Keratinocyte (primary cell): ENCODE measurements at regions not wholly inside any gene's neighbourhood (a gene's known extent, or its start where the extent isn't known, plus 50 kb on each side); places are given as distances from the start of the nearest gene placed in this dataset.
"Not testable (repeated sequence)": the region's sequence is repeated elsewhere in the genome, so short reads cannot be mapped to it uniquely, and the experiment has no call there.

Source experiments
- DNase-seq: peaks from one replicate; pipeline ENCODE4 v3.0.0-alpha.2; 2011; ENCODE audit warnings: low read depth, missing footprints, low spot score
- FAIRE-seq: peaks from 2 replicates; lab custom pipeline; 2011; peaks lifted over from hg19 to GRCh38; lab: Jason Lieb, UNC
- H2AFZ ChIP-seq: 2 replicates; pipeline ENCODE4 v1.6.0; 2012; ENCODE audit warnings: low read length, control low read depth, inconsistent platforms; ENCODE audit not compliant: control insufficient read depth
- H3K27ac ChIP-seq: 2 replicates; pipeline ENCODE4 v1.5.1; 2011; ENCODE audit warnings: low read length; ENCODE audit not compliant: control insufficient read depth, insufficient read depth
- H3K27me3 ChIP-seq: 3 replicates; pipeline ENCODE4 v1.6.0; 2011; ENCODE audit warnings: low read length; ENCODE audit not compliant: control insufficient read depth, insufficient read depth; ENCODE audit errors: extremely low read depth
- H3K36me3 ChIP-seq, 2 experiments: 2 replicates in 1 of 2; 3 replicates in 1 of 2; pipeline ENCODE4 v1.5.1; 2011; ENCODE audit warnings: low read length in 2 of 2, mild to moderate bottlenecking in 1 of 2; ENCODE audit not compliant: control insufficient read depth in 2 of 2, insufficient read depth in 2 of 2; ENCODE audit errors: extremely low read depth in 1 of 2
- H3K4me1 ChIP-seq: 3 replicates; pipeline ENCODE4 v1.5.1; 2011; ENCODE audit warnings: low read length; ENCODE audit not compliant: control insufficient read depth, insufficient read depth; ENCODE audit errors: extremely low read depth
- H3K4me2 ChIP-seq: 3 replicates; pipeline ENCODE4 v1.6.0; 2011; ENCODE audit warnings: low read depth, low read length; ENCODE audit not compliant: control insufficient read depth, insufficient read depth; ENCODE audit errors: extremely low read depth
- H3K4me3 ChIP-seq, 3 experiments: fragments of 200-600 bp in 1 of 3; sonication (generic) in 1 of 3; 2 replicates in 2 of 3; 3 replicates in 1 of 3; pipeline ENCODE4 v1.5.1; 2011 to 2016; ENCODE audit warnings: low read length in 3 of 3, mild to moderate bottlenecking in 3 of 3, control low read depth in 2 of 3, inconsistent platforms in 1 of 3, low read depth in 1 of 3, mixed read lengths in 1 of 3, mixed run types in 1 of 3, moderate library complexity in 1 of 3; ENCODE audit not compliant: control insufficient read depth in 2 of 3, insufficient read depth in 2 of 3; ENCODE audit errors: extremely low read depth in 1 of 3
- H3K79me2 ChIP-seq: 2 replicates; pipeline ENCODE4 v1.6.0; 2012; ENCODE audit warnings: low read length; ENCODE audit not compliant: control insufficient read depth, insufficient read depth
- H3K9ac ChIP-seq: 3 replicates; pipeline ENCODE4 v1.6.0; 2011; ENCODE audit warnings: low read length; ENCODE audit not compliant: control insufficient read depth, insufficient read depth; ENCODE audit errors: extremely low read depth
- H3K9me1 ChIP-seq: 3 replicates; pipeline ENCODE4 v1.6.0; 2011; ENCODE audit warnings: low read length; ENCODE audit not compliant: control insufficient read depth, insufficient read depth; ENCODE audit errors: extremely low read depth
- H3K9me3 ChIP-seq: 2 replicates; pipeline ENCODE4 v1.5.1; 2012; ENCODE audit warnings: low read depth, low read length; ENCODE audit not compliant: control insufficient read depth
- H4K20me1 ChIP-seq: 3 replicates; pipeline ENCODE4 v1.6.0; 2011; ENCODE audit warnings: low read length; ENCODE audit not compliant: control insufficient read depth, insufficient read depth; ENCODE audit errors: extremely low read depth
- CTCF ChIP-seq, 3 experiments: IDR thresholded peaks in 1 of 3; conservative IDR thresholded peaks in 1 of 3; optimal IDR thresholded peaks in 1 of 3; 2 replicates in 2 of 3; 3 replicates in 1 of 3; pipeline versions ENCODE3 to v1.5.1; 2011; ENCODE audit warnings: low read length in 3 of 3, mild to moderate bottlenecking in 3 of 3, moderate library complexity in 2 of 3, control low read depth in 1 of 3, inconsistent platforms in 1 of 3; ENCODE audit not compliant: insufficient read depth in 2 of 3; ENCODE audit errors: extremely low read depth in 1 of 3
- EZH2 ChIP-seq: IDR thresholded peaks from one replicate; pipeline ENCODE4 v1.6.1; 2012; ENCODE audit warnings: inconsistent platforms, mild to moderate bottlenecking, low read length, moderate library complexity
- dilution Hi-C: fragments of 300-500 bp; cut with MboI; formaldehyde crosslinking; loops from one replicate; pipeline ENCODE4 v1.7.0; 2020; ENCODE audit warnings: low sequenced_read_pairs; ENCODE audit not compliant: extremely low pct_ligation_motif_present

GRCh38 chrX:52574416-52575275 is 57.8 kb upstream of the XAGE1B start:
- peak; percentile 9 for FAIRE-seq
- peaks cover 3% of the 10 kb centered on the region for H3K9me3 ChIP-seq
- H3K9me1 ChIP-seq: no peaks in the 10 kb centered on the region
- H3K79me2 ChIP-seq: no peaks in the 10 kb centered on the region
- no peak overlapping the region for H3K4me3 ChIP-seq
- no peaks in the 10 kb centered on the region for H4K20me1 ChIP-seq
- H3K9ac ChIP-seq: no peak overlapping the region
- no peak overlapping the region for H3K27ac ChIP-seq
- H2AFZ ChIP-seq: no peak overlapping the region
- dilution Hi-C loops: no loop called here
- no peak for DNase-seq
- peaks cover 11% of the 10 kb centered on the region for H3K4me1 ChIP-seq
- H3K27me3 ChIP-seq: no peaks in the 10 kb centered on the region
- H3K36me3 ChIP-seq: no peaks in the 10 kb centered on the region
- TF ChIP-seq CTCF (optimal IDR thresholded peaks at IDR 0.05 in 1 of 3, IDR thresholded peaks at IDR 0.05 in 1 of 3, conservative IDR thresholded peaks at IDR 0.05 in 1 of 3; ENCODE audit: extremely low read depth in 1 of 3, insufficient read depth in 2 of 3, low read length in 3 of 3) (peak; percentile 46 to 63 (median 63)), EZH2 (no peak)
- peak overlapping the region; percentile 11 for H3K4me2 ChIP-seq

- H3K4me2 ChIP-seq, H3K4me3 ChIP-seq, FAIRE-seq, H3K36me3 ChIP-seq, H2AFZ ChIP-seq, H3K9me1 ChIP-seq, H4K20me1 ChIP-seq, H3K79me2 ChIP-seq, H3K27me3 ChIP-seq, DNase-seq, H3K4me1 ChIP-seq, H3K27ac ChIP-seq, H3K9ac ChIP-seq, H3K9me3 ChIP-seq, dilution Hi-C loops: not testable (repeated sequence)
Observed at GRCh38 chrX:52568146-52568545, 51.3 kb upstream of the XAGE1B start.
